GM23338 (cell line): ENCODE measurements at regions not wholly inside any gene's neighbourhood (a gene's known extent, or its start where the extent isn't known, plus 50 kb on each side); places are given as distances from the start of the nearest gene placed in this dataset.

ENCODE experiments used
- ATAC-seq: fragments of 200-7000 bp; cut with Tn5 transposase; 3 replicates; pipeline ENCODE4 v1.9.1; 2020
- DNase-seq: peaks from one replicate; pipeline ENCODE4 v3.0.0-alpha.2; 2015; ENCODE audit warnings: low spot score
- H2AFZ ChIP-seq: fragments of 200-600 bp; sonication (generic); 2 replicates; pipeline ENCODE4 v1.8.0; 2016; ENCODE audit warnings: antibody characterized with exemption, mild to moderate bottlenecking, moderate library complexity
- H3F3A ChIP-seq: fragments of 200-600 bp; sonication (generic); replicated peaks from 2 replicates; pipeline ENCODE4 v1.8.0; 2017; ENCODE audit warnings: antibody characterized with exemption, mixed run types, low read depth
- H3K27ac ChIP-seq: fragments of 200-600 bp; sonication (generic); 2 replicates; pipeline ENCODE4 v1.6.1; 2016; ENCODE audit warnings: low read depth
- H3K27me3 ChIP-seq: fragments of 200-600 bp; sonication (generic); 2 replicates; pipeline ENCODE4 v1.8.0; 2016; ENCODE audit warnings: mild to moderate bottlenecking, mixed run types, moderate library complexity; ENCODE audit not compliant: insufficient read depth
- H3K36me3 ChIP-seq: fragments of 200-600 bp; sonication (generic); 2 replicates; pipeline ENCODE4 v1.8.0; 2016; ENCODE audit warnings: mild to moderate bottlenecking; ENCODE audit not compliant: insufficient read depth
- H3K4me1 ChIP-seq: fragments of 200-600 bp; sonication (generic); 2 replicates; pipeline ENCODE4 v1.8.0; 2016; ENCODE audit warnings: mild to moderate bottlenecking, moderate library complexity; ENCODE audit not compliant: insufficient read depth
- H3K4me2 ChIP-seq: fragments of 200-600 bp; sonication (generic); 2 replicates; pipeline ENCODE4 v1.7.1; 2017; ENCODE audit warnings: mixed run types
- H3K4me3 ChIP-seq: fragments of 200-600 bp; sonication (generic); 2 replicates; pipeline ENCODE4 v1.6.1; 2016; ENCODE audit warnings: mixed run types
- H3K79me2 ChIP-seq: fragments of 200-600 bp; sonication (generic); replicated peaks from 2 replicates; pipeline ENCODE4 v1.8.0; 2017; ENCODE audit warnings: mild to moderate bottlenecking; ENCODE audit not compliant: insufficient read depth
- H3K9me2 ChIP-seq: fragments of 200-600 bp; sonication (generic); 2 replicates; pipeline ENCODE4 v1.8.0; 2017; ENCODE audit not compliant: insufficient read depth
- H4K20me1 ChIP-seq: fragments of 200-600 bp; sonication (generic); replicated peaks from 2 replicates; pipeline ENCODE4 v1.8.0; 2017; ENCODE audit warnings: mild to moderate bottlenecking; ENCODE audit not compliant: insufficient read depth
- H3K27ac Mint-ChIP-seq: 2 replicates; pipeline ENCODE4 v1.8.0; 2020; ENCODE audit warnings: inconsistent platforms, mild to moderate bottlenecking, moderate library complexity, mixed read lengths
- H3K27me3 Mint-ChIP-seq: 3 replicates; pipeline ENCODE4 v1.8.0; 2022; ENCODE audit warnings: low read depth, mild to moderate bottlenecking, moderate library complexity, mixed read lengths, inconsistent platforms; ENCODE audit not compliant: insufficient read depth, poor library complexity
- H3K36me3 Mint-ChIP-seq: 3 replicates; pipeline ENCODE4 v1.8.0; 2021; ENCODE audit warnings: low read depth, mild to moderate bottlenecking, inconsistent platforms, moderate library complexity, mixed read lengths
- H3K4me1 Mint-ChIP-seq: 3 replicates; pipeline ENCODE4 v1.8.0; 2020; ENCODE audit warnings: mild to moderate bottlenecking, inconsistent platforms, mixed read lengths
- H3K4me3 Mint-ChIP-seq: 3 replicates; pipeline ENCODE4 v1.8.0; 2021; ENCODE audit warnings: moderate library complexity, mild to moderate bottlenecking, inconsistent platforms, mixed read lengths
- H3K9me3 Mint-ChIP-seq: 3 replicates; pipeline ENCODE4 v1.8.0; 2020; ENCODE audit warnings: moderate library complexity, mild to moderate bottlenecking, inconsistent platforms, mixed read lengths
- CREB1 ChIP-seq: fragments of 250-450 bp; sonication (Bioruptor Pico); IDR thresholded peaks from 2 replicates; pipeline ENCODE4 v1.5.0; 2020; ENCODE audit warnings: low read depth, mild to moderate bottlenecking, moderate library complexity
- EZH2 ChIP-seq: fragments of 200-600 bp; sonication (generic); IDR thresholded peaks from one replicate; pipeline ENCODE4 v1.8.0; 2017; ENCODE audit warnings: antibody characterized with exemption, mild to moderate bottlenecking, low read depth; ENCODE audit not compliant: unreplicated experiment
- EZH2phosphoT487 ChIP-seq: fragments of 200-600 bp; sonication (generic); IDR thresholded peaks from one replicate; pipeline ENCODE4 v1.8.1; 2018; ENCODE audit warnings: antibody characterized with exemption; ENCODE audit not compliant: unreplicated experiment
- ZNF331 ChIP-seq: fragments of 250-450 bp; sonication (Bioruptor Pico); IDR thresholded peaks from 2 replicates; pipeline ENCODE4 v1.5.0; 2020; ENCODE audit warnings: low read depth, mild to moderate bottlenecking, moderate library complexity
- TF ChIP-seq, protein P1 (sequence below): fragments of 250-450 bp; sonication (Bioruptor Pico); IDR thresholded peaks from 2 replicates; pipeline ENCODE4 v1.5.0; 2020; ENCODE audit warnings: mild to moderate bottlenecking, moderate library complexity

DNA sequence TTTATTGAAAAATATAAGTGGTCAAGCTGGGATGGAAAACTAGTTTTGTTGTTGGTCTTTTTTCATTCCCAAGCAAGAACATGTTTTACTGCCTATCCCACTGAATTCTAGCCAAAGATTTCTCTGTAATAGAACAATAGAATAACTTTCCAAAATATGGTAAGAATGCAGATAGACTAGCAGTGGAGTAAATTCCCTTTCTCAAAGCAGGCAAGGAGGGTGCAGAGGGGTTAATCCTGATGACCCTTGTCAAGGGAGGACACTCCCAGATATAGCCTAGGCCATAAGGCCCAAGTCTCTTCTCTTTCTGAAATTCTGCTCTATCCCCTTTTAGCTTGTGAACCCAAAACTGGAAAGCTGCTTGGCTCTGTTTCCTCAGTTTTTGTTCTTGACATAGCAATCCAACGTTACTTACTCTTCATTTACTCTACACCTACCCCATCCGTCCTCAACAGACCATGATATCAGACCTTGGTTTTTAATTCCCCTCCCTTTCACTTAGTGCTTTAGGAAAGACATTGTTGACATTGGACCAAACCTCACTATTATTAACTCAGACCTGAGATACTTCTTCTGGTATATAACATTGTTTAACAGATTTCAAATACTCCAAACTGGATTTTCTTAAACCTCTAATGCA lies 453.6 kb upstream of the THBS1 start:
- H3K9me3 Mint-ChIP-seq = no peaks in the 10 kb centered on the region
- H3K4me1 ChIP-seq = 0 out of 2 replicates have a peak, but pooled peaks cover 9% of the 10 kb centered on the region
- H4K20me1 ChIP-seq = no peaks in the 10 kb centered on the region
- no peak for ATAC-seq
- TF ChIP-seq ZNF331 (CRISPR knock-in tag) (no peak), CREB1 (CRISPR knock-in tag) (no peak), EZH2 (no peak), EZH2phosphoT487 (no peak)
- TF ChIP-seq, protein P1, sequence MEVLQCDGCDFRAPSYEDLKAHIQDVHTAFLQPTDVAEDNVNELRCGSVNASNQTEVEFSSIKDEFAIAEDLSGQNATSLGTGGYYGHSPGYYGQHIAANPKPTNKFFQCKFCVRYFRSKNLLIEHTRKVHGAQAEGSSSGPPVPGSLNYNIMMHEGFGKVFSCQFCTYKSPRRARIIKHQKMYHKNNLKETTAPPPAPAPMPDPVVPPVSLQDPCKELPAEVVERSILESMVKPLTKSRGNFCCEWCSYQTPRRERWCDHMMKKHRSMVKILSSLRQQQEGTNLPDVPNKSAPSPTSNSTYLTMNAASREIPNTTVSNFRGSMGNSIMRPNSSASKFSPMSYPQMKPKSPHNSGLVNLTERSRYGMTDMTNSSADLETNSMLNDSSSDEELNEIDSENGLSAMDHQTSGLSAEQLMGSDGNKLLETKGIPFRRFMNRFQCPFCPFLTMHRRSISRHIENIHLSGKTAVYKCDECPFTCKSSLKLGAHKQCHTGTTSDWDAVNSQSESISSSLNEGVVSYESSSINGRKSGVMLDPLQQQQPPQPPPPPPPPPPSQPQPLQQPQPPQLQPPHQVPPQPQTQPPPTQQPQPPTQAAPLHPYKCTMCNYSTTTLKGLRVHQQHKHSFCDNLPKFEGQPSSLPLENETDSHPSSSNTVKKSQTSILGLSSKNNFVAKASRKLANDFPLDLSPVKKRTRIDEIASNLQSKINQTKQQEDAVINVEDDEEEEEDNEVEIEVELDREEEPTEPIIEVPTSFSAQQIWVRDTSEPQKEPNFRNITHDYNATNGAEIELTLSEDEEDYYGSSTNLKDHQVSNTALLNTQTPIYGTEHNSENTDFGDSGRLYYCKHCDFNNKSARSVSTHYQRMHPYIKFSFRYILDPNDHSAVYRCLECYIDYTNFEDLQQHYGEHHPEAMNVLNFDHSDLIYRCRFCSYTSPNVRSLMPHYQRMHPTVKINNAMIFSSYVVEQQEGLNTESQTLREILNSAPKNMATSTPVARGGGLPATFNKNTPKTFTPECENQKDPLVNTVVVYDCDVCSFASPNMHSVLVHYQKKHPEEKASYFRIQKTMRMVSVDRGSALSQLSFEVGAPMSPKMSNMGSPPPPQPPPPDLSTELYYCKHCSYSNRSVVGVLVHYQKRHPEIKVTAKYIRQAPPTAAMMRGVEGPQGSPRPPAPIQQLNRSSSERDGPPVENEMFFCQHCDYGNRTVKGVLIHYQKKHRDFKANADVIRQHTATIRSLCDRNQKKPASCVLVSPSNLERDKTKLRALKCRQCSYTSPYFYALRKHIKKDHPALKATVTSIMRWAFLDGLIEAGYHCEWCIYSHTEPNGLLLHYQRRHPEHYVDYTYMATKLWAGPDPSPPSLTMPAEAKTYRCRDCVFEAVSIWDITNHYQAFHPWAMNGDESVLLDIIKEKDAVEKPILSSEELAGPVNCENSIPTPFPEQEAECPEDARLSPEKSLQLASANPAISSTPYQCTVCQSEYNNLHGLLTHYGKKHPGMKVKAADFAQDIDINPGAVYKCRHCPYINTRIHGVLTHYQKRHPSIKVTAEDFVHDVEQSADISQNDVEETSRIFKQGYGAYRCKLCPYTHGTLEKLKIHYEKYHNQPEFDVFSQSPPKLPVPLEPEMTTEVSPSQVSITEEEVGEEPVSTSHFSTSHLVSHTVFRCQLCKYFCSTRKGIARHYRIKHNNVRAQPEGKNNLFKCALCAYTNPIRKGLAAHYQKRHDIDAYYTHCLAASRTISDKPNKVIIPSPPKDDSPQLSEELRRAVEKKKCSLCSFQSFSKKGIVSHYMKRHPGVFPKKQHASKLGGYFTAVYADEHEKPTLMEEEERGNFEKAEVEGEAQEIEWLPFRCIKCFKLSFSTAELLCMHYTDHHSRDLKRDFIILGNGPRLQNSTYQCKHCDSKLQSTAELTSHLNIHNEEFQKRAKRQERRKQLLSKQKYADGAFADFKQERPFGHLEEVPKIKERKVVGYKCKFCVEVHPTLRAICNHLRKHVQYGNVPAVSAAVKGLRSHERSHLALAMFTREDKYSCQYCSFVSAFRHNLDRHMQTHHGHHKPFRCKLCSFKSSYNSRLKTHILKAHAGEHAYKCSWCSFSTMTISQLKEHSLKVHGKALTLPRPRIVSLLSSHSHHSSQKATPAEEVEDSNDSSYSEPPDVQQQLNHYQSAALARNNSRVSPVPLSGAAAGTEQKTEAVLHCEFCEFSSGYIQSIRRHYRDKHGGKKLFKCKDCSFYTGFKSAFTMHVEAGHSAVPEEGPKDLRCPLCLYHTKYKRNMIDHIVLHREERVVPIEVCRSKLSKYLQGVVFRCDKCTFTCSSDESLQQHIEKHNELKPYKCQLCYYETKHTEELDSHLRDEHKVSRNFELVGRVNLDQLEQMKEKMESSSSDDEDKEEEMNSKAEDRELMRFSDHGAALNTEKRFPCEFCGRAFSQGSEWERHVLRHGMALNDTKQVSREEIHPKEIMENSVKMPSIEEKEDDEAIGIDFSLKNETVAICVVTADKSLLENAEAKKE (CRISPR knock-in tag) = no peak
- H3K4me3 Mint-ChIP-seq = no peak overlapping the region
- H3K79me2 ChIP-seq = no peaks in the 10 kb centered on the region
- no peaks in the 10 kb centered on the region for H3K27me3 ChIP-seq
- no peak overlapping the region for H3K4me3 ChIP-seq
- no peaks in the 10 kb centered on the region for H3K36me3 ChIP-seq
- H3K36me3 Mint-ChIP-seq = no peaks in the 10 kb centered on the region
- H3F3A ChIP-seq = no peaks in the 10 kb centered on the region
- H3K4me1 Mint-ChIP-seq = peaks cover 10% of the 10 kb centered on the region; the same call in 2 of the 3 replicates
- H3K27me3 Mint-ChIP-seq = peaks cover 3% of the 10 kb centered on the region
- no peak overlapping the region for H2AFZ ChIP-seq
- peaks cover 3% of the 10 kb centered on the region for H3K9me2 ChIP-seq
- DNase-seq = no peak
- H3K27ac ChIP-seq = no peak overlapping the region
- H3K4me2 ChIP-seq = no peak overlapping the region
- peak overlapping the region; percentile 30 for H3K27ac Mint-ChIP-seq
